MCF 10A (cell line): ENCODE measurements at regions not wholly inside any gene's neighbourhood (a gene's known extent, or its start where the extent isn't known, plus 50 kb on each side); places are given as distances from the start of the nearest gene placed in this dataset.

ENCODE experiments used
- BruUV-seq: library from RNA; stranded (reverse); fragments of 400-500 nt; replicated peaks from 2 replicates; lab custom pipeline; 2021; lab: Mats Ljungman, UMichigan
- CTCF ChIA-PET: fragments of 300-600 bp; sonication (Branson Sonifier 250); formaldehyde crosslinking; extraction: SDS; loops from one replicate; lab custom pipeline; 2021; ENCODE audit warnings: antibody characterized with exemption, inconsistent platforms; lab: Yijun Ruan, JAX
- POLR2A ChIA-PET: fragments of 300-600, 350-650 bp; sonication (Branson Sonifier 250); formaldehyde crosslinking; extraction: SDS; loops from one replicate; lab custom pipeline; 2020; ENCODE audit warnings: antibody characterized with exemption, inconsistent platforms; lab: Yijun Ruan, JAX
- DNase-seq: peaks from one replicate; pipeline ENCODE4 v3.0.0-alpha.2; 2018; ENCODE audit not compliant: unreplicated experiment
- H3K27ac Mint-ChIP-seq: one replicate; pipeline ENCODE4 v1.8.0; 2022; ENCODE audit warnings: mild to moderate bottlenecking, low read depth, mixed read lengths; ENCODE audit not compliant: unreplicated experiment
- H3K27me3 Mint-ChIP-seq: one replicate; pipeline ENCODE4 v1.8.0; 2022; ENCODE audit warnings: mixed read lengths; ENCODE audit not compliant: insufficient read depth, unreplicated experiment
- H3K36me3 Mint-ChIP-seq: one replicate; pipeline ENCODE4 v1.8.0; 2022; ENCODE audit warnings: mild to moderate bottlenecking, moderate library complexity, mixed read lengths; ENCODE audit not compliant: insufficient read depth, unreplicated experiment
- H3K4me1 Mint-ChIP-seq: one replicate; pipeline ENCODE4 v1.8.0; 2022; ENCODE audit warnings: mixed read lengths; ENCODE audit not compliant: insufficient read depth, unreplicated experiment
- H3K4me3 Mint-ChIP-seq: one replicate; pipeline ENCODE4 v1.8.0; 2022; ENCODE audit warnings: mild to moderate bottlenecking, moderate library complexity, mixed read lengths; ENCODE audit not compliant: unreplicated experiment
- H3K9me3 Mint-ChIP-seq: one replicate; pipeline ENCODE4 v1.8.0; 2022; ENCODE audit warnings: mixed read lengths; ENCODE audit not compliant: unreplicated experiment
- intact Hi-C: fragments of 100-400 bp; cut with micrococcal nuclease; formaldehyde crosslinking; loops from 2 replicates; pipeline ENCODE4 v1.14.1; 2022
- TF ChIP-seq, protein P1 (sequence below): fragments of 200-600 bp; IDR thresholded peaks from one replicate; pipeline ENCODE4 v1.8.0; 2022; ENCODE audit warnings: antibody characterized with exemption, mild to moderate bottlenecking; ENCODE audit not compliant: unreplicated experiment

DNA sequence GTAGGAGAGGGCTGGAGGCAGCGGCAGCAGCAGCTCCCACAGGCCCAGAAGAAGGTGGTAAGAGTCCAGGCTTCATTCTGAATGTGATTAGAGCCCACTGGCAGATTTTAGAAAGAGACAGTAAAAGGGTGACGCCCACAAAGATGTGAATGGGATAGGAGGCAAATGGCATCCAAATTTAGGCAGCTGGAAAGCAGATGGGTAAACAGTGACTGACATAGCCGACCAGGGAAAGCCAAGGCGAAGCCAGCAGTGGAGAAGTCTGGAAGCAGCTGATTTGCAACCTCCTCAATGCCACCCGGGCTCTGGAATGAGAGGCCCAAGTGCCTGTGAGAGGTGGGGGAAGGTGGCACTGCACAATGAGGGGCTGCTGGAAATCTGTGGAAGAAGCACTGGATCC, 103.3 kb downstream of the C5orf15 start:
- ChIA-PET POLR2A (interaction anchor here (0.6 kb wide), 1 partner anchor 439 kb away, joined by 3 read pairs; no protein-coding TSS in a partner anchor), CTCF (interaction anchor here (1.6 to 9.6 kb wide), 2 partner anchors 439 to 754 kb away, joined by 6 to 197 read pairs; no protein-coding TSS in a partner anchor)
- H3K4me1 Mint-ChIP-seq = no peaks in the 10 kb centered on the region
- BruUV-seq = no TSS peak
- intact Hi-C loops = loop anchor here (5.0 kb wide), 1 partner anchor 113 kb away; no protein-coding TSS in a partner anchor
- H3K36me3 Mint-ChIP-seq = no peaks in the 10 kb centered on the region
- no peaks in the 10 kb centered on the region for H3K9me3 Mint-ChIP-seq
- no peak for DNase-seq
- H3K27ac Mint-ChIP-seq = no peak overlapping the region
- H3K4me3 Mint-ChIP-seq = no peak overlapping the region
- TF ChIP-seq, protein P1, sequence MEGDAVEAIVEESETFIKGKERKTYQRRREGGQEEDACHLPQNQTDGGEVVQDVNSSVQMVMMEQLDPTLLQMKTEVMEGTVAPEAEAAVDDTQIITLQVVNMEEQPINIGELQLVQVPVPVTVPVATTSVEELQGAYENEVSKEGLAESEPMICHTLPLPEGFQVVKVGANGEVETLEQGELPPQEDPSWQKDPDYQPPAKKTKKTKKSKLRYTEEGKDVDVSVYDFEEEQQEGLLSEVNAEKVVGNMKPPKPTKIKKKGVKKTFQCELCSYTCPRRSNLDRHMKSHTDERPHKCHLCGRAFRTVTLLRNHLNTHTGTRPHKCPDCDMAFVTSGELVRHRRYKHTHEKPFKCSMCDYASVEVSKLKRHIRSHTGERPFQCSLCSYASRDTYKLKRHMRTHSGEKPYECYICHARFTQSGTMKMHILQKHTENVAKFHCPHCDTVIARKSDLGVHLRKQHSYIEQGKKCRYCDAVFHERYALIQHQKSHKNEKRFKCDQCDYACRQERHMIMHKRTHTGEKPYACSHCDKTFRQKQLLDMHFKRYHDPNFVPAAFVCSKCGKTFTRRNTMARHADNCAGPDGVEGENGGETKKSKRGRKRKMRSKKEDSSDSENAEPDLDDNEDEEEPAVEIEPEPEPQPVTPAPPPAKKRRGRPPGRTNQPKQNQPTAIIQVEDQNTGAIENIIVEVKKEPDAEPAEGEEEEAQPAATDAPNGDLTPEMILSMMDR = no peak
- H3K27me3 Mint-ChIP-seq = peaks cover 59% of the 10 kb centered on the region

DNA sequence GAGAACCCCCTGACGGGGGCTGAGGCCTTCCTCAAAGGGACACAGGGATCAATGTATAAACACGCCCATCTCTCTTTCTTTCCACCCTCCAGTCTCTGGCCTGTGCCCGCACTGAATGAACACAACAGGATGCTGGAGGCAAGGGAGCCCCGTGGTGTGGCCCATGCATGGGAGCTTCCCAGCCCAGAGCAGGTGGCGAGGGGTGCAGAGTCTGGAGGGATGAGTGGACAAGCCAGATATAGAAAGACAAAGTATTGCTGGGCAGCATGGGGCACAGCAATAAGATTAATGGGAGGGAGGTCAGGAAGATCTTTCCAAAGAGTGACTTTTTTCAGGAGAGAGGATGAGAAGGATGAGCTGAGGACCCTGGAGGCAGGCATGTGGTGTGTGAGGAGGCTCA, 103.7 kb downstream of the C5orf15 start:
- H3K27me3 Mint-ChIP-seq = peaks cover 63% of the 10 kb centered on the region
- DNase-seq = no peak
- no peaks in the 10 kb centered on the region for H3K4me1 Mint-ChIP-seq
- H3K36me3 Mint-ChIP-seq = no peaks in the 10 kb centered on the region
- no peaks in the 10 kb centered on the region for H3K9me3 Mint-ChIP-seq
- TF ChIP-seq, protein P1 = no peak
- no peak overlapping the region for H3K4me3 Mint-ChIP-seq
- POLR2A ChIA-PET = interaction anchor here (0.6 kb wide), 1 partner anchor 439 kb away, joined by 3 read pairs; no protein-coding TSS in a partner anchor
- intact Hi-C loops = loop anchor here (5.0 kb wide), 1 partner anchor 112 kb away; no protein-coding TSS in a partner anchor
- CTCF ChIA-PET = interaction anchor here (1.6 to 9.6 kb wide), 2 partner anchors 439 to 754 kb away, joined by 6 to 197 read pairs; no protein-coding TSS in a partner anchor
- H3K27ac Mint-ChIP-seq = no peak overlapping the region
- no TSS peak for BruUV-seq

DNA sequence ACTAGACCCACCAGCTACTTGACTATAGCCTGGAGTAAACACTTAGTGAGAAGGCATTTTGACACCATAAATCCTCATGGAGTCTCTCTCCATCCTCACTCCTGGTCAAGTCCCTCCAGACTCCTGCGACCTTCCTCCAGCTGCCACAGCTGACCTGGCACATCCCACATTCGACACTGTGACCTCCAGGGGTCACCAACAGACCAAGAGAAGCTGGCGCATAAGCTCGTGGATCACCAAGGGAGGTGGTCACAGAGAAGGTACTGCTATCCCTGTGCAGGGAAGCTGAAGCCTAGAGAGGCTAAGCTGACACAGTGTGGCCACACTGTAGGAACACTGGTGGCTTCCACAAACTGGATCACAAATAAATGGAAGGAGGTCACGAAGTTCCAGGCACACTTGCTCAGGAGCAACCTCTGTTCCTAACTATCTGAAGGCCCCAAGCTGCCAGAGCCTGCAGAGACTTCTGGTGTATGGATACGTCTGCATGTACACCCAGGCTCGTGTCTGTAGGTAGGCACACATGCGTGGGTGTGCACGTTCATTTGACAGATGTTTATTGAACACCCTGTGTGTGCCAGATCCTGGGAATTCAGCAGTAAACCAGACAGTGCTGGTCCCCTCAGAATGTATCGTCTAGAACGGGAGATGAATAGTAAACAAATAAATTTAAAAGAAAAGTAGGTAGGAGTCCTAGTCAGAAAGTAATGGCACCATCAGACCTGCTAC, 104.4 kb downstream of the C5orf15 start:
- TF ChIP-seq, protein P1 = no peak
- no peak overlapping the region for H3K27ac Mint-ChIP-seq
- H3K27me3 Mint-ChIP-seq = peaks cover 70% of the 10 kb centered on the region
- DNase-seq = no peak
- H3K36me3 Mint-ChIP-seq = no peaks in the 10 kb centered on the region
- no TSS peak for BruUV-seq
- ChIA-PET CTCF (interaction anchor here (0.6 to 9.6 kb wide), 4 partner anchors 373 to 754 kb away, joined by 3 to 197 read pairs (median 3); no protein-coding TSS in a partner anchor), POLR2A (interaction anchor here (0.6 kb wide), 1 partner anchor 325 kb away, joined by 3 read pairs; no protein-coding TSS in a partner anchor)
- no peaks in the 10 kb centered on the region for H3K9me3 Mint-ChIP-seq
- intact Hi-C loops = no loop called here
- no peak overlapping the region for H3K4me3 Mint-ChIP-seq
- no peaks in the 10 kb centered on the region for H3K4me1 Mint-ChIP-seq

DNA sequence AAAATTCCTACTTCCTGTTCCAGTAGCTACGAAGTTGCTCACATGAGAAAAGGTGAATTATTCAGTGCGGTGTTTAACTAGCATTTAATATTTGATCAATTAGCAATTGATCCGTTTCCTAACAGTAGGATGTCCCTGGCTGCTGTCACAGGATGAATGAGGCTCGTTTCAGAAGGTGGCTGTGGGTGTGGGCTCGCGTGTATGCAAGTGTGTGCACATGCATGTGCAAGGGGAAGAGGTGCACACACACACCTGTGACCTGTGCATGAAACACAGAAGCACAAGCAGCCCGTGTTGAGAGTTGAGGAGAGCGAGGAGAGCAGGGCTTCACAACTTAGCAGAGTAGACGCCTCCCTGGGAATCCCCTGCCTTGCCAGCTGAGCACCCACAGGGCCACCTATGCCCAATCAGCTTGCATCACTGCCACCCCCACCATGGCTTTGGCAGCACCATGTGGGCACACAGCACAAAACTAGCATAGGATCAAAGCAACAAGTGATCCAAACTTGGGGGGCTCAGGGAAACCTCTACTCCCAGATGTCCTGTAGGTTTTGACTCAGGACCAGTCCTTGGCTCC, 107.2 kb downstream of the C5orf15 start:
- no peak overlapping the region for H3K27ac Mint-ChIP-seq
- BruUV-seq = no TSS peak
- CTCF ChIA-PET = interaction anchor here (0.6 to 1.1 kb wide), 2 partner anchors 8 to 152 kb away, joined by 3 to 10 read pairs; no protein-coding TSS in a partner anchor

More for the DNA sequence above, 107.2 kb downstream of the C5orf15 start:
- Mint-ChIP-seq H3K36me3 (no peaks in the 10 kb centered on the region), H3K27me3 (peaks cover 67% of the 10 kb centered on the region), H3K4me3 (no peak overlapping the region), H3K9me3 (no peaks in the 10 kb centered on the region), H3K4me1 (no peaks in the 10 kb centered on the region)
- no peak for DNase-seq
- intact Hi-C loops = no loop called here
- POLR2A ChIA-PET = no interaction called here
- TF ChIP-seq, protein P1 = no peak
